Liver (tissue), 3 donors: ENCODE measurements at regions not wholly inside any gene's neighbourhood (a gene's known extent, or its start where the extent isn't known, plus 50 kb on each side); places are given as distances from the start of the nearest gene placed in this dataset.

Experiments used
- EGR1 ChIP-seq, 2 donors: IDR thresholded peaks; 2 replicates each; pipeline ENCODE4 v1.6.1; 2016 to 2018; ENCODE audit warnings: antibody characterized with exemption in 2 of 2, low read depth in 2 of 2
- FOXA1 ChIP-seq: IDR thresholded peaks from 2 replicates; pipeline ENCODE4 v1.6.1; 2016; ENCODE audit warnings: antibody characterized with exemption
- GABPA ChIP-seq, 2 donors: IDR thresholded peaks in 1 of 2; conservative IDR thresholded peaks in 1 of 2; 2 replicates each; pipeline ENCODE4 v1.6.1; 2016; ENCODE audit warnings: antibody characterized with exemption in 2 of 2, mild to moderate bottlenecking in 1 of 2, moderate library complexity in 1 of 2
- JUND ChIP-seq, 2 donors: IDR thresholded peaks; 2 replicates each; pipeline ENCODE4 v1.6.1; 2016; ENCODE audit warnings: antibody characterized with exemption in 2 of 2
- RAD21 ChIP-seq, 2 donors: IDR thresholded peaks; 2 replicates each; pipeline ENCODE4 v1.6.1; 2016; ENCODE audit warnings: antibody characterized with exemption in 2 of 2, mild to moderate bottlenecking in 2 of 2
- RXRA ChIP-seq, 2 donors: IDR thresholded peaks; 2 replicates each; pipeline ENCODE4 v1.6.1; 2017 to 2018; ENCODE audit warnings: antibody characterized with exemption in 2 of 2, mild to moderate bottlenecking in 1 of 2
- YY1 ChIP-seq: IDR thresholded peaks from 2 replicates; pipeline ENCODE4 v1.6.1; 2016; ENCODE audit warnings: antibody characterized with exemption, mild to moderate bottlenecking
- TF ChIP-seq, protein P1 (sequence below): fragments of 150-350 bp; IDR thresholded peaks from 2 replicates; pipeline ENCODE4 v1.5.1; 2017; ENCODE audit warnings: improper control_type of control experiment, low read depth, low read length; ENCODE audit not compliant: missing input control
- TF ChIP-seq, protein P2 (sequence below): IDR thresholded peaks from 2 replicates; pipeline ENCODE4 v1.6.1; 2016; ENCODE audit warnings: antibody characterized with exemption
- TF ChIP-seq, protein P3 (sequence below): IDR thresholded peaks from 2 replicates; pipeline ENCODE4 v1.6.1; 2016; ENCODE audit warnings: antibody characterized with exemption
- TF ChIP-seq, protein P4 (sequence below): IDR thresholded peaks from 2 replicates; pipeline ENCODE4 v1.6.1; 2016; ENCODE audit warnings: antibody characterized with exemption
- donor health status: healthy.
- donor health status: healthy.

DNA sequence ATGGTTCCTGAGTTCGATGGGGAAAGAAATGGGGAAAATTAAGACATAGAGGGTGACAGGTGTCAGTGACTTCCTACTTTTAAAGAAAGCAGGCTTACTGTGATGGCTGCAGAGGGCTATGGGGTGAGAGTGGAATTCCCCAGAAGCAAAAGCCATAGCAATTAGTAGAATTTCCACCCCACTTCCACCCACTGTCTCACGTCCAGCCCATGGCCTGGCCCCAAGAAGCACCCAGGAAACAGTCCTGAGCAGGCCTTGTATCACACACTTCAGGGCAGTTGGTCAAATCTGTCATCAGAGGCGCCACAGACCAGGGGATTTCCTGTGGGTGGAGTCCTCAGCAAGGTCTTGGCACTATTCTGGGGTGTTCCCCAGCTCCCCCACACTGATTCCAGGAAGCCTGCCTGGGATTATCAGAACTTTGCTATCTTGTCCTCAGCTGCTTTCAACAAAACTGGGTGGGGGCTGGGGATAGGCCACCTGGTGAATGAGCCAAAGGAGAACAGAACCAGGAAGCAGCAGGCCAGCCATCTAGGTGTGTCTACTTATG is 120.1 kb upstream of the CCND2 start:
- TF ChIP-seq EGR1 (IDR thresholded peaks at IDR 0.05; ENCODE audit: low read depth in 2 of 2) (no peak), RAD21 (IDR thresholded peaks at IDR 0.05) (no peak), JUND (IDR thresholded peaks at IDR 0.05) (no peak), RXRA (IDR thresholded peaks at IDR 0.05) (no peak), GABPA (IDR thresholded peaks at IDR 0.05 in 1 of 2, conservative IDR thresholded peaks at IDR 0.05 in 1 of 2) (no peak), YY1 (no peak), FOXA1 (no peak)
- TF ChIP-seq, protein P1, sequence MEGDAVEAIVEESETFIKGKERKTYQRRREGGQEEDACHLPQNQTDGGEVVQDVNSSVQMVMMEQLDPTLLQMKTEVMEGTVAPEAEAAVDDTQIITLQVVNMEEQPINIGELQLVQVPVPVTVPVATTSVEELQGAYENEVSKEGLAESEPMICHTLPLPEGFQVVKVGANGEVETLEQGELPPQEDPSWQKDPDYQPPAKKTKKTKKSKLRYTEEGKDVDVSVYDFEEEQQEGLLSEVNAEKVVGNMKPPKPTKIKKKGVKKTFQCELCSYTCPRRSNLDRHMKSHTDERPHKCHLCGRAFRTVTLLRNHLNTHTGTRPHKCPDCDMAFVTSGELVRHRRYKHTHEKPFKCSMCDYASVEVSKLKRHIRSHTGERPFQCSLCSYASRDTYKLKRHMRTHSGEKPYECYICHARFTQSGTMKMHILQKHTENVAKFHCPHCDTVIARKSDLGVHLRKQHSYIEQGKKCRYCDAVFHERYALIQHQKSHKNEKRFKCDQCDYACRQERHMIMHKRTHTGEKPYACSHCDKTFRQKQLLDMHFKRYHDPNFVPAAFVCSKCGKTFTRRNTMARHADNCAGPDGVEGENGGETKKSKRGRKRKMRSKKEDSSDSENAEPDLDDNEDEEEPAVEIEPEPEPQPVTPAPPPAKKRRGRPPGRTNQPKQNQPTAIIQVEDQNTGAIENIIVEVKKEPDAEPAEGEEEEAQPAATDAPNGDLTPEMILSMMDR = no peak
- TF ChIP-seq, protein P2, sequence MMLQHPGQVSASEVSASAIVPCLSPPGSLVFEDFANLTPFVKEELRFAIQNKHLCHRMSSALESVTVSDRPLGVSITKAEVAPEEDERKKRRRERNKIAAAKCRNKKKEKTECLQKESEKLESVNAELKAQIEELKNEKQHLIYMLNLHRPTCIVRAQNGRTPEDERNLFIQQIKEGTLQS = no peak
- TF ChIP-seq, protein P3, sequence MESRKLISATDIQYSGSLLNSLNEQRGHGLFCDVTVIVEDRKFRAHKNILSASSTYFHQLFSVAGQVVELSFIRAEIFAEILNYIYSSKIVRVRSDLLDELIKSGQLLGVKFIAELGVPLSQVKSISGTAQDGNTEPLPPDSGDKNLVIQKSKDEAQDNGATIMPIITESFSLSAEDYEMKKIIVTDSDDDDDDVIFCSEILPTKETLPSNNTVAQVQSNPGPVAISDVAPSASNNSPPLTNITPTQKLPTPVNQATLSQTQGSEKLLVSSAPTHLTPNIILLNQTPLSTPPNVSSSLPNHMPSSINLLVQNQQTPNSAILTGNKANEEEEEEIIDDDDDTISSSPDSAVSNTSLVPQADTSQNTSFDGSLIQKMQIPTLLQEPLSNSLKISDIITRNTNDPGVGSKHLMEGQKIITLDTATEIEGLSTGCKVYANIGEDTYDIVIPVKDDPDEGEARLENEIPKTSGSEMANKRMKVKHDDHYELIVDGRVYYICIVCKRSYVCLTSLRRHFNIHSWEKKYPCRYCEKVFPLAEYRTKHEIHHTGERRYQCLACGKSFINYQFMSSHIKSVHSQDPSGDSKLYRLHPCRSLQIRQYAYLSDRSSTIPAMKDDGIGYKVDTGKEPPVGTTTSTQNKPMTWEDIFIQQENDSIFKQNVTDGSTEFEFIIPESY = no peak
- TF ChIP-seq, protein P4, sequence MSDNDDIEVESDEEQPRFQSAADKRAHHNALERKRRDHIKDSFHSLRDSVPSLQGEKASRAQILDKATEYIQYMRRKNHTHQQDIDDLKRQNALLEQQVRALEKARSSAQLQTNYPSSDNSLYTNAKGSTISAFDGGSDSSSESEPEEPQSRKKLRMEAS = no peak
